Smooth muscle cell of the brain vasculature (primary cell): ENCODE measurements at regions not wholly inside any gene's neighbourhood (a gene's known extent, or its start where the extent isn't known, plus 50 kb on each side); places are given as distances from the start of the nearest gene placed in this dataset.

Experiments
- DNase-seq: peaks from one replicate; pipeline ENCODE4 v3.0.0-alpha.2; 2012; ENCODE audit warnings: low read depth, low spot score

DNA sequence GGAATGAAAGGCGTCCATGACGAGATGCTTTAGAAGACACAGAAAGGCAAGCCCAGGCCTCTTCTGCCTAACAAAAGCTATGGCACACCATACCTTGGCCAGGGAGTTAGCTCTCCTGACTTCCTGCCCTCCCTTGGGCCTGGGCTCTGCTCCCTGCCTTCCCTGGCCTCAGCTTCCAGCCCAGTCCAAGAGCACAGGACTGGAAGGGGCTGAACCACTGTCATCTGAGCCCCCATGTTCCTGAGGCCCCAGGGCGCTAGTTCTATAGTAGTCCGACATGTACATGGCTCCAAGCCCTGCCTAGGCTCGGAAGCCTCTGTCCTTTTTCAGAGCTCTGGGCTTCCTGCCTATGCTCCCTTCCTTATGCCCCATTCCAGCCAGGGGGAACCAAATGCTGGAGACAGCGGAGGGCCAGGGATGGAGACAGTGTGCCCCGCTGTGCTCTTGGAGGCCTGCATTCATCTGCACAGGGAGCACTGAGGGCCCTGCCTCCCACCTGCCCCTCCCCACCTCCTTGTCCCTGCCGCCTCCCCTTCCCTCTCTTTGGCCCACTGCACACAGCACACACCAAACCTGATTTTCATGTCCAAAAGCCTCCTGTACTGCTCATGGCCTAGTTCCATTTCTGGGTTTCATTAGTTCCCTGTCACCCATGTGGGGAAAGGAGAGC, 240.1 kb downstream of the RHOU start:
- DNase-seq, result no peak

DNA sequence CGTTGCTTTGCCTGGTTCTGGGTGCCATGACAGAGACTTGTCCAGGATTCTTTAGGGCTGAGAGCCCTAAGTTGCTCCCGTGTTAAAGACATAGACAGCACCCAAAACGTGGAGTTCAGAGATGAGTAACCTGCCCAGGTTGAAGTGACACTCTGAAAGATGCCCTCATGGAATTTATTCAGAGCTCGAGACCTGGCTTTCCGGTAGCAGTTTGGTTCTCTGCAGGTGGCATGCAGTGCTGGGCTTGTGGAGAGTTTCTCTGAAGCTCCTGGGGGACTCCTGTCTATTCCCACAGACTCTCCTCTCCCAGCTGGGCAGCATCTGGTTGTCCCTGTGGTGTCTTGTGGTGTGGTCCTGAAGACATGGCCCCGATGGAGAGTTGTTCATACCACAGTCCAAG, 241.0 kb downstream of the RHOU start:
- DNase-seq, result no peak

DNA sequence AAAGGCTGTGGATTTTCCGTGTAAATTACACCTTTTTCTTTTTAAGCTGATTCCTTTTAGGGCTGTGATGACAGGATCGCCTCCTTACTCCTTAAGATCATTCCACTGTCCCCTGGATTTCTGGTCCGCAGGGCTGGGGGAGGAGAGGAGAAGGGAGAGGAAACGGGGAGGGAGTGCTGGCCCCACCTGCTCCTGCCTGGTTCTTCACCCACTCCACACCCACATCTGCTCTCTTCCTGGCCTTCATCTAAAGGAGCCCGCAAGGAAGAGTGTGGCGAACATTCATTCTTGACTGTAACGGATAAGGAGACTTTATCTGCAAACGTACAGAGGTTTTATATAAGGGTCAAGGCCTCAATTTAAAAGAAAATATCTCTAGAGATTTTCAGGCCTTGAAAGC, 242.0 kb downstream of the RHOU start:
- DNase-seq, result no peak

DNA sequence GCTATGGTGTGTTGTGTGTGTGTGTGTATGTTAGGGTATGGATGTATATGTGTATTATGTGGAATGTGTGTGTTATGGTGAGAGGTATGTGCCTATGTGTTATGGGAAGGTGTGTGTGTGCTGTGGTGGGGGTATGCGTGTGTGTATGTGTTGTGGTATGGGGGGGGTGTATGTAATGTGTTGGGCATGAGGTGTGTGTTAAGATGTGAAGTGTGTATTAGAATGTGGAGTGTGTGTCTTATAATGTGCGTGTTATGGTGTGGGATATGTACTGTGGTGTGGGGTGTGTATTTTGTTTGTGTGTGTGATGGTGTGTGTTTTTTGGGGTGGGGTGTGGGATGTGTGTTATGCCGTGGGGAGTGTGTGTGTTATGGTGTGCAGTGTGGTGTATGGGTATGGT, 242.5 kb downstream of the RHOU start:
- no peak for DNase-seq

DNA sequence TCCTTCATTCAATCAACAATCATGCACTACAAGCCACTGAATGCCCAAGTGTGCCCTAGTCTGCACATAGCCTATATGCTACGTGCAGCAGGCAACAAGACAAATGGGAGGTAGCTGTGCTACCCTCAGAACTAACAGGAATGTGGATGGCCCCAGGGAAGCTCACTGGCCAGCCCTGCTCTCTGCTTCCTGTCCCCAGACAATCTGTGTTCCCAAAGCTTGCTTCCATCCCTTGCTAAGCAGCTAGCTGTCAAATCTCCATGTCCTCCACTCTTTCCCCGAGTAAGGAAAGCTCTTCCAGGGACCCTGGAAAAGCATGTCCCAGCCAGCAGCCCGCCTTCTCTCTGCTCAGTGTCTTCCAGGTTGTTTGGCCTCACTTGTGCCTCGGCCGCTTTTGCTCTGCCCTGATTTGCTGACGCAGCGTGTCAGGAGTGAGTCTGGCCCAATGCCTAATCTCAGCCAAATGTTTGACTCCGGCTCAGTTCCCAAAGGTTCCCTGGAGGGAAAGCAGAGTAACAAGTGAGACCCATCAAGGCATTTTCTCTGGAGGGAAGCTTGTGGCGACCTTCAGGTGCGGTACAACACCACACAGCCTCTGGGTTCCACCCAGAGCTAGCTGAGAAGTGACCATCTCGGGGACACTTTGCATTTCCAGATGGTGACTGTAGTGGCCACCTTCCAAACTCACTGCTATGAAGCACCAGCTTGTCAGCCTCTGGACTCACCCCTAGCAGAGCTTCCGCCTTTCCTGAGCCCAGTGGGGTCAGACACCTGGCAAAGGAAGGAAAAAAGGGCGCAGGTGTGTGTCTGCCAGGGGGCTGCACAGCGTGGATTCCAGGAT, 243.4 kb downstream of the RHOU start:
- no peak for DNase-seq

DNA sequence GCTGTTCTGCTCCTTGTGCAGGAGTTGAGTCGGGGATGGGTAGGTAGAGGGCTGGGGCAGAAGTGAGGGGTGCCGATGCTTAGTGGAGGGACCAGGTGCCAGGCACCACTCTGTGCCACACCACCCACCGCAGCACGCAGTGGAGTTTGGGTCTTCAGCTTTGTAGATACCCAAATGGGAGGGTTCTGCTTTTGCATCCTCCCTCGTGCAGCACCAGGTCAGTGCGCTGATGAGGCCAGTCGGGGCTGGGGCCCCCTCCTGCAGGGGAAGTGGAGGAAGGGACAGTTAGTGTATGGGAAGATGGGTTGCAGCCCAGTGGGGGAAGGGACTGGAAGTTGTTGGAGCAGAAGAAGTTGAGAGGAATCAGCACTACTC, 244.0 kb downstream of the RHOU start:
- DNase-seq, result no peak

DNA sequence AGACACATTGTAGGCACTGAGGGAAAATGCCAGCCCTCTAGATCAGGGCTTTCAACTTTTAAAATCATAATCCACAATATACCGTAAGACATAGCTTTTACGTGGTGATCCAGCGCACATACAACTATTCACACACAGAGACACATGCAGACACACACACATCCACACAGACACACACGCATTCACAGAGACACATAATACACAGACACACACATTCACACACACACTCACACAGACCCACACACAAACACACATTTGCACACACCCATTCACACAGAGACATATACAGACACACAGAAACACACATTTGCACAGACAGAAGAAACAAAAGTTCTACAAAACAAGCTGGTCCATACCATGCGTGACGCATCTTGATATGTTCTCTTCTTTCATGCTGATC, 244.5 kb downstream of the RHOU start:
- no peak for DNase-seq

DNA sequence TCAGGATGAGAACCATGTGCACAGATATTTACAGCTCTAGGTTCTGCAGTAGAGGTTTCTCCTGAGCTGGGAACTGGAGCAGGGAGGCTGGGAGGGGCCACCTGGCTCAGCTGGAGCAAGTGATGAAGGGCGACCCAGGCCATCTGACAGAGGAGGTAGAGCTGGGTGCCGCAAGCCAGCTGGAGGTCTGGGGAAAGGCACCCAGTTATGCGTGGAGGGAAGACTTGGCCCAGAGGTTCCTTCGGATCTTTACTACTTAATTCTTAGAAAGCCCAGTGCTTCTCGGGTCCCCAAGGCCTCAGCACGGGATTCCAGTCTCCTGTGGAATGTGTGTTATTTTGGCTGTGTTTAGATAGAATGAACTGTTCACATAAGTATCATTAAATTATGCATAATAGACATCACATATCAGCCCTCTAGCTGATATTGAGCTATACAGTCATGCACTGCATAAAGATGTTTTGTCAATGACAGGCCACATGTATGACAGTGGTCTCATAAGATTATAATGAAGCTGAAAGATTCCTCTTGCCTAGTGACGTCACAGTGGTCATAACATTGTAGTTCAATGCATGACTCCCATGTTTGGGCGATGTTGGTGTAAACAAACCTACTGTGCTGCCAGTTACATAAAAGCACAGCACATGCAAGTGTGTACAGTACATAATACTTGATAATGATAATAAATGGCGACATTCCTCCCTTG, 245.1 kb downstream of the RHOU start:
- DNase-seq, result no peak

DNA sequence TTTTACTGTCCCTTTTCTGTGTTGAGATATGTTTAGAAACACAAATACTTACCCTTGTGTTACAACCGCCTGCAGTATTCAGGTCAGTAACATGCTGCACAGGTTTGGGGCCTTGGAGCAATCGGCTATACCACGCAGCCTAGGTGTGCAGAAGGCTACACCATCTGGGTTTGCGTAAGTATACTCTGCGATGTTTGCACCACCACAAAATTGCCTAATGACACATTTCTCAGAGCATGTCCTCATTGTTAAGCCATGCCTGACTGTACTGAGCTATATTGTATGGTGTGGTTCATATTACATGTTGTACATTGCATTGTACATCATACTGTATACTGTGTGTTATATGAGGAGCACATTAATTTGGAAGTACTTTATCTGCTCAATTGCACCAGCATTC, 247.4 kb downstream of the RHOU start:
- no peak for DNase-seq

DNA sequence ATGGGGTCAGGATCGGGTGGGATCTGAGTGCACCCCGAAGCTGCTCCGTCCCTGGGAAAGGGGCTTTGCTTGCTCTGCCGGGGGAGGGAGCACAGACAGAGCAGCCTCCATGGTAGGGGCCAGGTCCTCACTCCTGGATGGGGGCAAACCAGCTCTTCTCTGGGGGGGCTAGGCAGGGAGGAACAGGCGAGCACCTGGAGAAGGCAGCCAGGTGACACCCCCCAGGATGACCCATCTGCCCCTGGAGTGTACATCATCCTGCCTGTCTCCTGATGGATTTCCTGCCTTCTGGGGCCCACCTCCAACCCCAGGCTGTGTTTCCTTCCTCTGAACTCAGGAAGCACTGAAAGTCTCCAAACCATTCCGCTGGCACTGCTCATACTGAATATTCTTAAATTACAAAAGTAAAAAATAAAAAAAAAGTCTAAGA, 248.0 kb downstream of the RHOU start:
- DNase-seq, result no peak

DNA sequence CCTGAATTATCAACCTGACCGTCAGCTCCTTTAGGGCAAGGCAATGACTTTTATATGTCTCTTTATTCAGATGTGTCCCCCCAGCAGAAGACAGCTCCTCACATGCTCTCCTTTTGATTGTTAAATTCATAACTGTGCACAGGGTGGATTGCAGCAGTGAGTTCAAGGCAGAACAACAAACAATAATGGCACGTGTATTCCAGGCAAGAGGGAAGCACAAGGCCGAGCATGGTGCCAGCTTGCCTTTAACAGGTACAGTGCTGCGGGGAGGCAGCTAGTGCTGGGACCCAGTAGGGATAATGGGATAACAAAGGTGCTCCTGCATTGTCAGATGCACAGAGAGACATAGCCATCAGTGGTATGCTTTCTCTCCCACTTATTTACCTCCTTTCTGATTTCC, 248.4 kb downstream of the RHOU start:
- DNase-seq, result no peak

DNA sequence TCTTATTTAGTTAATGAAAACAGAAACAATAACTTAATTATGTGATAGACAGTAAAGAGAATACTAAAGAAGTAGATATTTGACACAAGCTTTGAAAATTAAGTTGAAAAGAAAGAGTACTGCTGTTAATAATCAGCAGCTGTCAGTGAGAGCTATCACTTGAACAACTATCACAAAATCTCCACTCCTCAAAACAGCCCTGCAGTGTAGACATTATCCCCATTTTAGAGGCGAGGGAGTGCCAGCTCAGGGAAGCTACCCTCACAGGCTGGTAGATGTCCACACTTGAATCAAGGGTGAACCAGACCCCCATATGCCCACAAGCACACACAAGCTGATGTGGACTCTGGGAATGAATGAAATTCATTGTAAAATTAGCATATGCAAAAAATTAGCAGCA, 248.8 kb downstream of the RHOU start:
- no peak for DNase-seq

DNA sequence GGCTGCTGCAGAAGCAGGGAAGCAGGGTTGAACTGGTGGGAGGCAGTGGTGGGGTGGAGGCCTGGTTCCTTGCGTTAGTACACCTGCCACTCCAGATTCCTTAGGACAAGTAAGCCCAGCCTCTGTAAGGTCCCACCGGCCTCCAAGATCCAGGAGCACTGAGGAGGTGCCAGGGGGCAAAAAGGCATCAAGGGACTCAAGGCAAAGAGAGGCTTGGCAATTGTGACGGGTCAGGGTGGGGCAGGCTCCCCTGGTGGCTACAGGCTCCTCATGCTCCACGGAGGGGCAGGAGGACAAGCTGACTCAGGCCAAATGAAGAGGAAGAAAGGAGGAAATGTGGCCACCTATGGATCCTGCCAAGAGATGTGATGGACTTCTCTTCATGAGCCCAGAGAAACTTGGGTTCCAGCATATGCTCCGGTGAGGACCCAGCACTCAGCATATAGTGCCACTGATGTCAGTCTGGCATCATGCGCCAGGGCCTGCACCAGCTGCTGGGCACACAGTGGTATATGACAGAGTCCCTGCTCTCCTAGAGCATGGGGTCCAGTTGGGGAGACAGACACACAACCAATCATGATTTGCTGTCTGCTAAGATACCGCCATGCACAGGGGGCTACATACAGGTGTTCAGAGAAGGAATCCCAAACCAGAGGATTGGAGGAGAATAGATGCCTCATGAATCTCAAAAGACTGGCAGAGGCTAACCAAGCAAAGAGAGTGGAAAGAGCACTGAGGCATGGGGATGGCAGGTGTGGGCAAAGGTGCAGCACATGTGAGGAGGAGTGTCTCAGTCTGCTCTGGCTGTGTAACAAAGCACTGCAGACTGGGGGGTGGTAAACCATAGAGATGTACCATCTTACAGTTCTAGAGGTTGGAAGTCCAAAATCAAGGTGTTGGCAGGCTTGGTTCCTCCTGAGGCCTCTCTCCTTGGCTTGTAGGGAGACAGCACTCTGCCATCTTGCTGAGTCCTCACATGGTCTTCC, 249.7 kb downstream of the RHOU start:
- DNase-seq, result no peak

DNA sequence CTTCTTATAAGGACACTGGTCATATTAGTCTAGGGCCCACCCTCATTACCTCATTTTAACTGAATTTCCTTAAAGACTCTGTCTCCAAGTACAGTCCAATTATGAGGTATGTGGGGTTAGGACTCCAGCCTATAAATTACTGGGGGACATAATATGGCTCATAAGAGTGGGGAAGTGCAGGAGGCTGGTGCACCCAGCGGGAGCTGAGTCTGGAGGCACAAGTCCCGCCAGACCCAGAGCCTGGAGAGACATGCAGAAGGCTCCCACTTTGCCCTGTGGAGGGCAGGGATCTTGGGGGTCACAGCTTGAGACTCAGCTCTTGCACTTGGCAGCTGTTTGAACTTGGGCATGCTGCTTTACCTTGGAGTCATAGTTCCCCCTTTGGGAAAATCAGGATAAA, 250.4 kb downstream of the RHOU start:
- DNase-seq, result no peak

DNA sequence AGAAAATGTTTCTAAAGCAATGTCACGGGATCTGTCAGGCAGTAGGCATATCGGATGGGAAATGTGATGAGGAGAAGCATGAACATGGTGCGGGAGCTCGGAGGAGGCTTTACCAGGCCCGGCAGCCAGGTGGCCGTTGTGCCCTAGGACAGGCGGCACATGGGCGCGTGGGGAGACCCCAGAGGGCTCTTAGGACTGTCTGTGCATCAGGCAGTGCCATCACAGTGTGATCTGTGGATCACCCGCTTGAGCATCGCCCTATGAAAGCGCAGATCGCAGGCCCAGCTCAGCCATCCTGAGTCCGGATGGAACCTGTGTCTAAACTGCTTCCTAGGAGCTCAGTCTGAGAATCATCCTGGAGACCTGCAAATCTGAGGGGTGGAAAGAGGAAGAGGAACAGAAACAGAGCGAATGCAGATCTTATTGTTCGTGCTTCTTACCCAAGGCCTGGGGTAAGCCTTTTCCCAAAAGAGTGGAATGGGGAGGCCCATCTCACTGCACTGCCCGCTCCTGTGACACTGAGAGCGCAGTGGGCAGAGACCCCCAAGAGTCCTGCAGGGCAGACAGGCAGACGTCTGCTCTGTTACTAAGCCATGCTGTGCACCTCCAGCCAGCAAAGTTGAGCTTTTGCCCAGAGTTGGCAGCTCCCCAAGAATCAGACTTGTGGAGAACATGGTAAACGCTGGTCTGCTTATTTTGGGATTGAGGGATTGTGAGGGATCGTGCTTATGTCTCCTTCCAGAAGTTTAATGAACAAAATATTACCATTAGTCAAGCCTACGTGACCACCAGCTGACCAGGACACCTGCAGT, 251.0 kb downstream of the RHOU start:
- DNase-seq, result no peak

DNA sequence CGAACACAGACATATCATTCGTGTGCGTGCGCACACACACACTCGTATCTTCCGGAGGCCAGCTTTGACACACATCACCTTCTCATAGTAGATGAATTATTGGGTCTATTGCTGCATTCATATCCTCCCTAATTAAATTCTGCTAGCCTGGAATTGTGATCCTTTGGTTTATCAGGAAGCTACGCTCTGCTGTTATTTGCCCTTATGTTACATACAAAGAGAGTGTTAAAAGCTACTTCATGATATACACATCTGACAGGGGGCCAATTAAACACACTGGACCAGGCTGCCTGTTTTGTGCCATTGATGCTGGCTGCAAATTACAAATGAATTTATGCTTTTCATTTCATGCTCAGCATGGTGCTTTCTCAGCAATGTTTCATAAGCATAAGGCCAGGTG, 252.0 kb downstream of the RHOU start:
- DNase-seq, result no peak

DNA sequence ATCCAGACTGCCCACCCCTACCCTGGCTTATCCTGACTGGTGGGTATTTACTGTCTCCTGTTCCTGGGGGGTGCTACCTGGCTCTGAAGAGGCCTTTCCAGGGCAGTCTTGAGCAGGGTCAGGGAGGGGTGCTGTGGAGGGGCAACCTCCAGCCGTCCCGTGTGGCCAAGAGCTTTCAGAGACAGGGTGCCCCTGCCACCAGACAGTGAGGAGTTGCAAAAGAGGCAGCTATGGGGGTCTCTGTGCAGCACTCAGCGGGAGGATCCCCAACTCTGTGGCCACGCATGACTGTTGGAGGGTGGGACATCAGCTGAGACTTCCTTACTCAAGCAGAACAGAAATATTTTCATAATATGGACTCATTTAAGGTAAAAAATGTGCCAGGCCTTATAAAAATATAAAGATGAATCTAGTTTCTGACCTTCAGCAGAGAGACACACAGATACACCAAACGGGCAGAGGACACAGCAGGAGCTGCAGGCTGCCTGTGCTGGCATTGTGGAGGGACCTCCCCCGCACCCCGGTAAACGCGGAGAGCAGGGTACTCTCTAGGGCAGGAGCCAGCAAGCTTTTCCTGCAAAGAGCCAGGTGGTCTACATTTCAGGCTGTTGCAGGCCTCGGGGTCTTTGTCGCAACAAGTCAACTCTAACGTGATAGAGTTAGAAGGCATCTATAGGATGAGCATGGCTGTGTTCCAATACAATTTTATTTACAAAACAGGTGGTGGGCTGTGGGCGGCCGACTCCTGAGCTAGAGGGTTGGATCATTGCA, 252.6 kb downstream of the RHOU start:
- no peak for DNase-seq

DNA sequence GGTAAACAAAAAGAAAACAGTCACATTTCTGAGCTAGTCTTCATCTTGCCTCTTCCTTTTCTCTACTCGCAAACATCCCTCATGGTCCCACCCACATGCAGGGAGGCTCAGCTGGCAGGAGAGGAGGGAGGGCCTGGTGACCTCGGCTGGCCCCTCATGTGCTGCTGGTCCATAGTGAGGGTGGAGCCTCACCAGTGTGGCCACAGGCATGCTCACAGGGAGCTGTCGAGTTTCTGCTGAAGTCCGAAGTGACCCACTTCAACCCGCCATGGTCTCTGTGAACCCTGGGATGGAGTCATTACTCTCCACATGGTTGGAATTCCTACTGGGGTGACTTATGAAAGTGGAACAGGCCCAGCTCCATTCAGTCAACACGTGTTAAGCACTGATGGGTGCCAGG, 253.4 kb downstream of the RHOU start:
- no peak for DNase-seq

DNA sequence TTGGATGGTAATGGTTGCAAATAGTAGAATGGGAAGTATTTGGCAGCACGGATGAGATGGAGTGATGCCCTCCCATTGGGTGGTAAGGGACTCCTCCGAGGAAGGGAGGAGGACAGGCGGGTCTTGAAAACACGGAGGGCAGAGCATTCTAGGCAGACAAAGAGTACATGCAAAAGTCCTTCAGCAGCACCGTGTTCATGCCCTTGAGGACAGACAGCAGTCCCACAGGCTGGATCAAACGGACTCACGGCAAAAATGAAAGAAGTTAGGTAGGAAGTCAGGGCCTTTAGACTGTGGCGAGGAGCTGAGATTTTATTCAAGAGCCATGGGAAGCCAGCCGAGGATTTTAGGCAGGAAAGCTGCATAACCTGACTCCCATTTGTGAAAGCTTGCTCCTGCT, 253.9 kb downstream of the RHOU start:
- DNase-seq, result no peak

DNA sequence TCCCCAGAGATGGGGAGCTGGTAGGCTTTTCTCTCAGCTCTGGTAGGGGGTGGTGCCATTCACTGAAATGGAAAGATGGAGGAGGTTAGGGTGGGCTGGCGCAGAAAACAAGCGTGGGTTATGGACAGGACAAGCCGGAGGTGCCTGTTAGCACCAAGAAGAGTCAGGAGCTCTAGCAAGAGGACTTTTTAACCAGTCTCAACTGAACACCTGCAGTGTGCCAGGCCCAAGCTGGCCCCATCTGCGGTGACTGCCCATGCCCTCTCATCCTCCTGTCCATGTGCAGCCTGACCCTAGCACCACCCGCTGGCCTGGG, 254.4 kb downstream of the RHOU start:
- no peak for DNase-seq
